ENCODE measurements at regions not wholly inside any gene's neighbourhood (a gene's known extent, or its start where the extent isn't known, plus 50 kb on each side); places are given as distances from the start of the nearest gene placed in this dataset.
"Not testable (repeated sequence)": the region's sequence is repeated elsewhere in the genome, so short reads cannot be mapped to it uniquely, and the experiment has no call there.

DNA sequence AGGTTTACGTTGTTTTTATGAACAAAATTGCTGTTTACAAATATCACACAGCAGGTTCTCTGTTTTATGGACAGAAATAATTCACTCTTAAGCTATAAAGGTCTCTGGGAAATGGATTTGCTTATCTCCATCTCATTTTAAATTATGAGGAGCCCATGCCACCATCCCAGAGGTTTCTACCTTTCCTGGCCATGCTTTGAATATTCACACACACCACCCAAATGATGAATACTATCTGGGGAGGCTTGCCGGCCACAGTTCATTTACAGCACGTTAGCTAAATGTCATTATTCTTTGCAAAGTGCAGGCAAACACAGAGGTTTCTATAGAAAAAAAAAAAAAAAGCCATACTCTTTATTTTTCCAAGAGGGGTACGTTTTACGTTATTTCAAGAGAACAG is 1446.7 kb downstream of the FAM181B start:
- TF ChIP-seq, protein P1, sequence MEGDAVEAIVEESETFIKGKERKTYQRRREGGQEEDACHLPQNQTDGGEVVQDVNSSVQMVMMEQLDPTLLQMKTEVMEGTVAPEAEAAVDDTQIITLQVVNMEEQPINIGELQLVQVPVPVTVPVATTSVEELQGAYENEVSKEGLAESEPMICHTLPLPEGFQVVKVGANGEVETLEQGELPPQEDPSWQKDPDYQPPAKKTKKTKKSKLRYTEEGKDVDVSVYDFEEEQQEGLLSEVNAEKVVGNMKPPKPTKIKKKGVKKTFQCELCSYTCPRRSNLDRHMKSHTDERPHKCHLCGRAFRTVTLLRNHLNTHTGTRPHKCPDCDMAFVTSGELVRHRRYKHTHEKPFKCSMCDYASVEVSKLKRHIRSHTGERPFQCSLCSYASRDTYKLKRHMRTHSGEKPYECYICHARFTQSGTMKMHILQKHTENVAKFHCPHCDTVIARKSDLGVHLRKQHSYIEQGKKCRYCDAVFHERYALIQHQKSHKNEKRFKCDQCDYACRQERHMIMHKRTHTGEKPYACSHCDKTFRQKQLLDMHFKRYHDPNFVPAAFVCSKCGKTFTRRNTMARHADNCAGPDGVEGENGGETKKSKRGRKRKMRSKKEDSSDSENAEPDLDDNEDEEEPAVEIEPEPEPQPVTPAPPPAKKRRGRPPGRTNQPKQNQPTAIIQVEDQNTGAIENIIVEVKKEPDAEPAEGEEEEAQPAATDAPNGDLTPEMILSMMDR (IDR thresholded peaks at IDR 0.05; ENCODE audit: insufficient read depth, low read length, poor library complexity, severe bottlenecking): no peak
- no peaks in the 10 kb centered on the region for H3K36me3 ChIP-seq (ENCODE audit: control insufficient read depth, insufficient read depth, low read length)
- no peaks in the 10 kb centered on the region for H3K27me3 ChIP-seq (replicated peaks; ENCODE audit: control insufficient read depth, insufficient read depth, low read length)
- H3K4me3 ChIP-seq (replicated peaks; ENCODE audit: low read depth, low read length): no peak overlapping the region
- DNase-seq (ENCODE audit: extremely low read depth, insufficient read length): no peak

DNA sequence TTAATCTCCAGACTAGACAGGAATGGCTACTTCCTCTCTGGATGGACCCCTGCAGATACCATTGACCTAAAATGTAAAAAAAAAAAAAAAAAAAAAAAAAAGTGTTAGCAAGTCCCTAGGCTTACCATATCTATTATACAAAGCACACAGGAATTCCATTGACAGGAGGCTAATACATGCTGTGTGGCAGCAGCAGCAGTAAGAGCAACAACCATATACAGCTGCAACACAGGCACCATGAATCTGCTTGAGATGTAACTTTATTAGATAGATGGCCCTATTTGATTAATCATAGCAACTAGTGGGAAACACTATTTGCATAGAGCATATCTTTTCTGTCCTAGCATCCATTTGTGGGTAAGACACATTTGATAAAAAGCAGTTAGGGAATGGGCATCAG is 1447.1 kb downstream of the FAM181B start:
- no peak for DNase-seq (ENCODE audit: extremely low read depth, insufficient read length)
- Histone ChIP-seq H3K4me3 (replicated peaks; ENCODE audit: low read depth, low read length) (no peak overlapping the region), H3K27me3 (replicated peaks; ENCODE audit: control insufficient read depth, insufficient read depth, low read length) (no peaks in the 10 kb centered on the region), H3K36me3 (ENCODE audit: control insufficient read depth, insufficient read depth, low read length) (no peaks in the 10 kb centered on the region)
- TF ChIP-seq, protein P1 (IDR thresholded peaks at IDR 0.05; ENCODE audit: insufficient read depth, low read length, poor library complexity, severe bottlenecking): no peak

DNA sequence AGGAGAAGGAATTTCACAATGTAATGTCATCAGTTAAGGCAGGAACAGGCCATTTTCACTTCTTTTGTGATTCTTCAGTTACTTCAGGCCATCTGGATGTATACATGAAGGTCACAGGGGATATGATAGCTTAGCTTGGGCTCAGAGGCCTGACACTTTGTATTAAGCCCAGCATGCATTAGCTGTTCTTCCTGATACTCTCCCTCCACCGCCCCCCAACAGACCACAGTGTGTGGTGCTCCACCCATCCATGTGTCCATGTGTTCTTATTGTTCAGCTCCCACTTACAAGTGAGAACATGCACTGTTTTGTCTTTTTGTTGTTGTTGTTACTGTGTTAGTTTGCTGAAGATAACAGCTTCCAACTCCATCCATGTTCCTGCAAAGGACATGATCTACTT is 1453.4 kb downstream of the FAM181B start:
- not testable (repeated sequence) for H3K4me3 ChIP-seq (replicated peaks; ENCODE audit: low read depth, low read length)

DNA sequence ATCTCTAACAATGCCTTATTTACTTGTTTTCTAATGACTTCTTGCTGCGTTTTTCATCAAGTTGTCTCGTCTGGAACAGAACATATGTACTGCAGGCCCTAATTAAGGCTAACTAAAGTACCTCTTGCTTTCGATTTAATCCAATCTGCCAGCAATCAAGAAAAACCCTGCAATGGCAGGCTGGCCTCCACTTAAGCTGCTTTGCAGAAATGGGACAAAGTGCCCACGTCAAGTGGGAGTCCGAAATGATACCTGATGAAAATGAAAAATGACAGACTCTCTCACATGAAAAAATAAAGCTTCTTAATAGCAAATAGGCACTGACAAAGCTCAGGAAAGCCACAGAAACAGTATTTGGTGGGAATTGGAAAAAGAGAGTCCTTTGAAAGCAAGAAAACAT is 1454.7 kb downstream of the FAM181B start:
- no peaks in the 10 kb centered on the region for H3K36me3 ChIP-seq (ENCODE audit: control insufficient read depth, insufficient read depth, low read length)
- H3K27me3 ChIP-seq (replicated peaks; ENCODE audit: control insufficient read depth, insufficient read depth, low read length): no peaks in the 10 kb centered on the region
- TF ChIP-seq, protein P1 (IDR thresholded peaks at IDR 0.05; ENCODE audit: insufficient read depth, low read length, poor library complexity, severe bottlenecking): no peak
- no peak for DNase-seq (ENCODE audit: extremely low read depth, insufficient read length)
- no peak overlapping the region for H3K4me3 ChIP-seq (replicated peaks; ENCODE audit: low read depth, low read length)

More for the DNA sequence above, 1453.4 kb downstream of the FAM181B start:
- not testable (repeated sequence) for H3K36me3 ChIP-seq (ENCODE audit: control insufficient read depth, insufficient read depth, low read length); H3K27me3 ChIP-seq (replicated peaks; ENCODE audit: control insufficient read depth, insufficient read depth, low read length); DNase-seq (ENCODE audit: extremely low read depth, insufficient read length)

DNA sequence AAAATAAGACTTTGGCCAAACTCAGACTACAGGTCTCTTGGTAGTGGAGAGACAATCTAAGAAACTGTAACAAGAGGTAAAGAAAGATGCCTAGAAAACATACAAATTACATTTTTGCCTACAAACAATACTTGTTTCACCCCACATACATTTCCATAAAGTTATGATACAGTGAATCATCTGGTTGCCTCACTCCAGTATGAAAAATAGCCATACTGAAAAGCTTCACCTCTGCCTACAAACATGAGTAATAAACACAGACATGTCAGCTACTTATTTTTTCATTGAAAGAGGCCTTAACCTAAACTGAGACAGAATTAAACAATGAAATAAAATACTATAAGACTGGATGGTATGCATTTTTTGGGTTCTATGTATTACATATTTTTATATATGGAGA is 1463.0 kb downstream of the FAM181B start:
- TF ChIP-seq, protein P1 (IDR thresholded peaks at IDR 0.05; ENCODE audit: insufficient read depth, low read length, poor library complexity, severe bottlenecking): no peak

DNA sequence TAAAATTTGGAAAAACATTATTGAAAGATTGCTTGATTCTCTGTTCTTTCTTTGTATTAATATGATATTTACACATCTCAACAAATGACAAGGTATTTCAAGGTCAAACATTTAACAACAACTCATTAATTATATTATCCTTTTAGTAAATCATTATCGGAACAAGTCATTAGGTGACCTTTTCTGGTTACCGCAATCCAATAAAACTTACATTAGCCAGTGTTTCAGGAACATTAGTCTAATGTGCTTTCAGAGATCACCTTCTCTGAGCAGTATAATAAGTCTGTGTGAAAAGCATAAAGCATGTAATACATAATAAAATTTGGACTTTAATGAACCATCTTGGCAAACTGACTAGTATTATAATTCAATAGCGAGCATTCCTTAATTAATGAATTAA is 1466.4 kb downstream of the FAM181B start:
- DNase-seq (ENCODE audit: extremely low read depth, insufficient read length): no peak
- no peaks in the 10 kb centered on the region for H3K36me3 ChIP-seq (ENCODE audit: control insufficient read depth, insufficient read depth, low read length)
- no peaks in the 10 kb centered on the region for H3K27me3 ChIP-seq (replicated peaks; ENCODE audit: control insufficient read depth, insufficient read depth, low read length)
- no peak overlapping the region for H3K4me3 ChIP-seq (replicated peaks; ENCODE audit: low read depth, low read length)
- TF ChIP-seq, protein P1 (IDR thresholded peaks at IDR 0.05; ENCODE audit: insufficient read depth, low read length, poor library complexity, severe bottlenecking): no peak

More for the DNA sequence above, 1463.0 kb downstream of the FAM181B start:
- Histone ChIP-seq H3K27me3 (replicated peaks; ENCODE audit: control insufficient read depth, insufficient read depth, low read length) (no peaks in the 10 kb centered on the region), H3K36me3 (ENCODE audit: control insufficient read depth, insufficient read depth, low read length) (no peaks in the 10 kb centered on the region), H3K4me3 (replicated peaks; ENCODE audit: low read depth, low read length) (no peak overlapping the region)
- no peak for DNase-seq (ENCODE audit: extremely low read depth, insufficient read length)

All from GM06990 (cell line).